Spleen (tissue), 11 donors: ENCODE measurements at regions not wholly inside any gene's neighbourhood (a gene's known extent, or its start where the extent isn't known, plus 50 kb on each side); places are given as distances from the start of the nearest gene placed in this dataset.
"Not testable (repeated sequence)": the region's sequence is repeated elsewhere in the genome, so short reads cannot be mapped to it uniquely, and the experiment has no call there.

ENCODE experiments used
- DNase-seq: peaks from one replicate; pipeline ENCODE4 v3.0.0-alpha.2; 2020
- H3K27ac ChIP-seq, 8 donors: fragments of 200-600 bp; sonication (generic) in 7 of 8; 1 replicate in 4 of 8; 2 replicates in 4 of 8; pipeline versions ENCODE4 v1.5.0 to v1.8.0; 2016 to 2021; ENCODE audit warnings: inconsistent platforms in 4 of 8, mild to moderate bottlenecking in 4 of 8, moderate library complexity in 1 of 8
- H3K27me3 ChIP-seq, 7 donors: fragments of 200-600 bp; sonication (generic) in 6 of 7; replicated peaks in 1 of 7; 1 replicate in 4 of 7; 2 replicates in 3 of 7; pipeline versions ENCODE4 v1.5.0 to v1.8.0; 2016 to 2021; ENCODE audit warnings: inconsistent platforms in 3 of 7, mild to moderate bottlenecking in 1 of 7
- H3K36me3 ChIP-seq, 6 donors: fragments of 200-600 bp; sonication (generic) in 5 of 6; 1 replicate in 4 of 6; 2 replicates in 2 of 6; pipeline versions ENCODE4 v1.5.0 to v1.8.0; 2016 to 2021; ENCODE audit warnings: inconsistent platforms in 2 of 6
- H3K4me1 ChIP-seq, 6 donors: fragments of 200-600 bp; sonication (generic) in 5 of 6; 1 replicate in 3 of 6; 2 replicates in 3 of 6; pipeline versions ENCODE4 v1.5.0 to v1.8.0; 2016 to 2021; ENCODE audit warnings: inconsistent platforms in 3 of 6
- H3K4me3 ChIP-seq, 8 donors: fragments of 200-600 bp; sonication (generic) in 7 of 8; 1 replicate in 4 of 8; 2 replicates in 4 of 8; pipeline versions ENCODE4 v1.5.0 to v1.8.0; 2016 to 2021; ENCODE audit warnings: inconsistent platforms in 4 of 8, mild to moderate bottlenecking in 4 of 8, moderate library complexity in 2 of 8
- H3K9me3 ChIP-seq, 8 donors: fragments of 200-600 bp; sonication (generic) in 7 of 8; 1 replicate in 4 of 8; 2 replicates in 4 of 8; pipeline versions ENCODE4 v1.5.0 to v1.8.0; 2016 to 2021; ENCODE audit warnings: inconsistent platforms in 4 of 8
- CTCF ChIP-seq, 11 experiments: fragments of 200-600 bp in 7 of 11; fragments of 450-650 bp in 4 of 11; sonication (generic) in 4 of 11; IDR thresholded peaks in 8 of 11; conservative IDR thresholded peaks in 3 of 11; 1 replicate in 7 of 11; 2 replicates in 4 of 11; pipeline versions ENCODE4 v1.4.0 to v1.8.0; 2016 to 2021; ENCODE audit warnings: antibody characterized with exemption in 11 of 11, inconsistent platforms in 4 of 11, mild to moderate bottlenecking in 1 of 11
- POLR2A ChIP-seq, 3 donors: fragments of 450-650 bp; IDR thresholded peaks; one replicate each; pipeline ENCODE4 v1.5.1; 2017; ENCODE audit warnings: antibody characterized with exemption in 3 of 3, mild to moderate bottlenecking in 1 of 3
- POLR2AphosphoS5 ChIP-seq, 3 donors: sonication (generic); formaldehyde crosslinking; IDR thresholded peaks; one replicate each; pipeline ENCODE4 v1.5.1; 2017; ENCODE audit warnings: antibody characterized with exemption in 3 of 3
- WGBS, 5 donors: extraction: QIAGEN DNeasy Blood & Tissue Kit in 3 of 5; methylation state at CpG; one replicate each; pipeline versions ENCODE4 v1.1.5 to v1.1.7; 2013 to 2018; 5-methylcytosine and 5-hydroxymethylcytosine counted together
- intact Hi-C: fragments of 100-400 bp; cut with DNase I; formaldehyde crosslinking; loops from one replicate; pipeline ENCODE4 v1.15.0; 2023; ENCODE audit warnings: low total_unique reads
- donor health status: healthy with polysubstance abuse.
- donor health status: DM: no; HTN: no; CAD: no; lungs with moderate emphysema.
- donor health status: DM: no; HTN: no; CAD: no.
- donor health status: Bipolar disorder and iron deficiency.
- donor health status: healthy.
- donor health status: DM: no; HTN: no; CAD: no.
- donor health status: DM: yes; HTN: yes; CAD: no.

- TF ChIP-seq POLR2AphosphoS5 (IDR thresholded peaks at IDR 0.05) = no peak
- no peak for TF ChIP-seq POLR2A (IDR thresholded peaks at IDR 0.05)
- TF ChIP-seq CTCF (IDR thresholded peaks at IDR 0.05 in 8 of 11, conservative IDR thresholded peaks at IDR 0.05 in 3 of 11) = no peak
- Histone ChIP-seq H3K9me3 (no peaks in the 10 kb centered on the region), H3K4me1 (peaks cover 0 to 7% (median 0%) of the 10 kb centered on the region in 6 donors), H3K27me3 (no peaks in the 10 kb centered on the region), H3K4me3 (no peak overlapping the region), H3K27ac (no peak overlapping the region), H3K36me3 (no peaks in the 10 kb centered on the region)
- WGBS, 5 donors = 61 to 69% (median 65%) methylated on average over 2 of the region's 2 CpGs
- no peak for DNase-seq
- intact Hi-C loops = no loop called here
These were observed 346.2 kb downstream of the C12orf75 start for GRCh38 chr12:105676694-105677093.

- H3K4me1 ChIP-seq = peaks cover 0 to under 1% (median 0%) of the 10 kb centered on the region in 6 donors
- H3K36me3 ChIP-seq = no peaks in the 10 kb centered on the region
- H3K27me3 ChIP-seq = no peaks in the 10 kb centered on the region
- H3K4me3 ChIP-seq = no peak overlapping the region
- H3K9me3 ChIP-seq = no peaks in the 10 kb centered on the region
- no peak for DNase-seq
- TF ChIP-seq POLR2AphosphoS5 (IDR thresholded peaks at IDR 0.05) (no peak), CTCF (IDR thresholded peaks at IDR 0.05 in 8 of 11, conservative IDR thresholded peaks at IDR 0.05 in 3 of 11) (no peak), POLR2A (IDR thresholded peaks at IDR 0.05) (no peak)
- intact Hi-C loops = no loop called here
- no peak overlapping the region for H3K27ac ChIP-seq
- WGBS, 5 donors = 63 to 86% (median 77%) methylated on average over 2 of the region's 2 CpGs
These were observed 347.2 kb downstream of the C12orf75 start for GRCh38 chr12:105677672-105678071.

GRCh38 chr12:105679982-105680381, 349.5 kb downstream of the C12orf75 start:
- no peak overlapping the region for H3K4me3 ChIP-seq
- intact Hi-C loops = no loop called here
- TF ChIP-seq POLR2A (IDR thresholded peaks at IDR 0.05) (no peak), POLR2AphosphoS5 (IDR thresholded peaks at IDR 0.05) (no peak), CTCF (IDR thresholded peaks at IDR 0.05 in 8 of 11, conservative IDR thresholded peaks at IDR 0.05 in 3 of 11) (no peak)
- H3K27me3 ChIP-seq = no peaks in the 10 kb centered on the region
- H3K9me3 ChIP-seq = no peaks in the 10 kb centered on the region
- no peak for DNase-seq
- 57 to 93% (median 92%) methylated on average over 1 of the region's 1 CpG for WGBS, 5 donors
- H3K27ac ChIP-seq = no peak overlapping the region
- no peaks in the 10 kb centered on the region for H3K36me3 ChIP-seq
- H3K4me1 ChIP-seq = no peaks in the 10 kb centered on the region

- intact Hi-C loops = no loop called here
- WGBS, 5 donors = 93 to 96% (median 96%) methylated on average over 2 of the region's 2 CpGs
These were observed 350.9 kb downstream of the C12orf75 start for GRCh38 chr12:105681341-105681740.

GRCh38 chr12:105682821-105683220, 352.3 kb downstream of the C12orf75 start:
- intact Hi-C loops, DNase-seq, H3K4me3 ChIP-seq, H3K4me1 ChIP-seq, H3K9me3 ChIP-seq, H3K36me3 ChIP-seq, H3K27ac ChIP-seq, H3K27me3 ChIP-seq: not testable (repeated sequence)
- 67 to 87% (median 72%) methylated on average over 1 of the region's 1 CpG for WGBS, 5 donors

More at GRCh38 chr12:105681341-105681740, 350.9 kb downstream of the C12orf75 start:
- no peaks in the 10 kb centered on the region for H3K36me3 ChIP-seq
- H3K4me3 ChIP-seq = no peak overlapping the region
- H3K9me3 ChIP-seq = no peaks in the 10 kb centered on the region
- TF ChIP-seq POLR2A (IDR thresholded peaks at IDR 0.05) (no peak), CTCF (IDR thresholded peaks at IDR 0.05 in 8 of 11, conservative IDR thresholded peaks at IDR 0.05 in 3 of 11) (no peak), POLR2AphosphoS5 (IDR thresholded peaks at IDR 0.05) (no peak)
- H3K27me3 ChIP-seq = no peaks in the 10 kb centered on the region
- DNase-seq = no peak
- H3K4me1 ChIP-seq = no peaks in the 10 kb centered on the region
- no peak overlapping the region for H3K27ac ChIP-seq

GRCh38 chr12:105683836-105684235, 353.3 kb downstream of the C12orf75 start:
- H3K27ac ChIP-seq, H3K36me3 ChIP-seq, H3K4me3 ChIP-seq, H3K4me1 ChIP-seq, DNase-seq, H3K9me3 ChIP-seq, intact Hi-C loops, H3K27me3 ChIP-seq: not testable (repeated sequence)
- 89 to 96% (median 92%) methylated on average over 4 of the region's 4 CpGs for WGBS, 5 donors
